ENCODE measurements at regions not wholly inside any gene's neighbourhood (a gene's known extent, or its start where the extent isn't known, plus 50 kb on each side); places are given as distances from the start of the nearest gene placed in this dataset.

GRCh38 chr9:91089405-91090129 lies 272.2 kb downstream of the AUH start:
- DNase-seq (ENCODE audit: low read depth in 3 of 3, low spot score in 2 of 3), result peak in 1 of 3 donors; percentile 17

DNA sequence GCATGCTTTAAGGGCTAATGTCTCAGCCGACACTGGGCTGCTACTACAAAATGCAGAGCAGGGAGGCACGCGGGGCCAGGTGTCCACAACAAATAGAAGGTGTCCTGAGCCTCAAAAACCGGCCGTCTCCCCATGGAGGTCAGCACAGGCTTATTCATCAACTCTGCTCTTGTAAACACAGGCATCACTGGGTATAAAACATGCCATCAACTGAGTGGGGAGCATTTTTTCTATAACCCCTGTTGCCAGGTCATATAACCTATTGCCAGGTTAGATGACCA lies 271.6 kb downstream of the AUH start:
- DNase-seq (ENCODE audit: low read depth in 3 of 3, low spot score in 2 of 3), result no peak

DNA sequence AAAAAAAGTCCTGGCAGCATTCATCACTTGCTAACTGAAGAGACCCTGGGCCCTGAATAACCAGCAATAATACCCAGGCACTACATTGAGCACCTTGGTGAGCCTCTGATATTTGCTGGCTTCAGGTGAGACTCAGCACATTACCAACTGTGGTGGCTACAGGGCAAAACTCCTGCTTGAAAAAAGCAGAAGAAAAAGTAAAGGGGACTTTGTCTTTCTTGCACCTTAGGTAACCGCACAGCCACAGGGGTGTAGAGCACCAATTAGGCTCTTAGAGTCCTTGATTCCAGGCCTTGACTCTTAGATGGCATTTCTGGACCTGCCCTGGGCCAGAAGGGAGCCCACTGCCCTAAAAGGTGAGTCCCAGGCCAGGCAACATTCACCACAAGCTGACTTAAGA lies 269.5 kb downstream of the AUH start:
- DNase-seq (ENCODE audit: low read depth in 3 of 3, low spot score in 2 of 3), result no peak

- no peak for DNase-seq (ENCODE audit: low read depth in 3 of 3, low spot score in 2 of 3)
These were observed 267.2 kb downstream of the AUH start for GRCh38 chr9:91094324-91095088.

- DNase-seq (ENCODE audit: low read depth in 3 of 3, low spot score in 2 of 3), result no peak
These were observed 263.4 kb downstream of the AUH start for GRCh38 chr9:91098203-91098850.

- DNase-seq (ENCODE audit: low read depth in 3 of 3, low spot score in 2 of 3), result no peak
These were observed 262.3 kb downstream of the AUH start for GRCh38 chr9:91099436-91099835.

DNA sequence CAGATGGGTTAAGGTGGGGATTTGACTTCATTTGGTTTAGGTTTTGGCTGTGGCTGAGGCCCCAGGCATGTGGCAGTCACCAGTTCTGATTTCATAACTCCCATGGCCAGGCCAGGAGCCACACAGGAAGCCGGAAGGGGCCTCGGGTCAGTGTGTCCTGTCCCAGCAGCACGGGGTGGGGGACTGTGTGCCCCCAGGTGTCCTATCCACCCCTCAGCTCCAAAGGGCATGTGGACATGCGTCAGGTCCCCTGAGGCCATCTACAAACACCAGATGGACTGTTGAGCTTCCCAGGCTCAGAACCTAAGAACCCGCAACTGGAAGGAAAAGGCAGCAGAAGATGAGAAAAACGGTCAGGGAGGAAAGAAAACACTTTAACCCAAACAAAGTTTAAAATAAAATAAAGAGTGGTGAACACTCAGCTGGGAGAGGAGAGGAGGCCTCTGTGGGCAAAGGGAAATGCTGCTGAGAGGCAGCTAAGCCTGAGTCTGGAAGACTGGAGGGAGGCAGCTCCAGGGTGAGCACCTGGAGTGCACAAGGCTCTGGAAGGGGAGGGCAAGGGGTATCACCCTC lies 260.8 kb downstream of the AUH start:
- no peak for DNase-seq (ENCODE audit: low read depth in 3 of 3, low spot score in 2 of 3)

GRCh38 chr9:91101611-91102168 lies 260.0 kb downstream of the AUH start:
- DNase-seq (ENCODE audit: low read depth in 3 of 3, low spot score in 2 of 3), result no peak

DNA sequence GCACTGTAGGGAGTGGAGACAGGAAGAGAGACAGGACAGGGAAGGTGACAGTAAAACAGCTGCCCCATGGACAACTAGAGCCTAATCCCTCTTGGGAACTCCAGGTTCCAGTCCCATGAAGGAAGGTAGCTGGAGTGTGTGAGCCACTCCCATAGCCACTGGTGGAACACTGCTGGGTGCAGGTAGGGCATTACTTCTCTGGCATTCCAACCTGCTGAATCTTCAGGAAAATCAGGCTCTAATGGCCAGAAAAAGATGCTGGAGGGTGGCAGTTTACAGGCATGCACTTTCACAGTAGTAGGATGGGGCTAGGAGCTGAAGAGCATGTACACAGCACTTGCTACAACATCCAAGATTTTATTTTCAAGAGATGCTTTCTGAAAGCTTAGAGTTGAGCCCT lies 259.4 kb downstream of the AUH start:
- no peak for DNase-seq (ENCODE audit: low read depth in 3 of 3, low spot score in 2 of 3)

- DNase-seq (ENCODE audit: low read depth in 3 of 3, low spot score in 2 of 3), result no peak
These were observed 257.8 kb downstream of the AUH start for GRCh38 chr9:91103931-91104330.

GRCh38 chr9:91106415-91107081 lies 255.2 kb downstream of the AUH start:
- no peak for DNase-seq (ENCODE audit: low read depth in 3 of 3, low spot score in 2 of 3)

- DNase-seq (ENCODE audit: low read depth in 3 of 3, low spot score in 2 of 3), result no peak
These were observed 250.5 kb downstream of the AUH start for GRCh38 chr9:91111226-91111625.

DNA sequence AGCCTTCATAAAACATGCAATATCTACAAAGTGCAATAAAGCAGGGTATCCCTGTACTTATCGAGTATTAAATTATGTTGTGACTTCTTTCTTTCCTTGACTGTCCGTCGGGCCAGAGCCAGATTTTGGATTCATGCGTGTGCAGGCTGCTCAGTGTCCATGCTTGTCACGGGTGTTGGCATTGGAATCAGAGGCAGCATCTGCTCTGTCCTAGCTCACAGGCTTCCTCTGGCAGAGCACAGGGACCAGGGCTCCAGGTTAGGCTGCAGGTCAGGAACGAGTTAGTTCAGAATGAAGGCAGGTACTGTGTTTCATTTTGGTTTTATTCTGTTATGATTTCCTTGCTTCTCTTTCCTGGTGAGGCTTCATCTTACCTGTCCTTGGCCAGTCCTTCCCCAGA lies 249.8 kb downstream of the AUH start:
- DNase-seq (ENCODE audit: low read depth in 3 of 3, low spot score in 2 of 3), result no peak

DNA sequence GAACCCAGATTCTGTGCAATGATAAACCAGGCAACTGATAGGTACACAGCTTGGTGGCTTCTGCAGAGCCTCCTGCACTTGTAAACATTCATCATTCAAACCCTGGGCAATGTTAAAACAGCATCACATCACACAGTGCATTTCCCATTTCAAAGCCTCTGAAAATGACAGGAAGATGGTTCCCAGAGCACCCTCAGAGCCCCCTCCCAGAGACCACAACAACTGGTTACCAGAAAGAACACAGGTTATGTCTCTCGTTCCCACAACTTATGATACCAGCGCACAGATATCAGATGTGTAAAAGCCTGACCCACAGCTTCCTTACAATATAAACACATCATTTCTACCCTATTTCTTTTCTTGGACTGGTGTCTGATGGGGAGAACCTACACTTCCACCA lies 248.7 kb downstream of the AUH start:
- no peak for DNase-seq (ENCODE audit: low read depth in 3 of 3, low spot score in 2 of 3)

- DNase-seq (ENCODE audit: low read depth in 3 of 3, low spot score in 2 of 3), result no peak
These were observed 247.3 kb downstream of the AUH start for GRCh38 chr9:91114450-91114849.

GRCh38 chr9:91116211-91116610 lies 245.5 kb downstream of the AUH start:
- no peak for DNase-seq (ENCODE audit: low read depth in 3 of 3, low spot score in 2 of 3)

GRCh38 chr9:91116711-91117110 lies 245.0 kb downstream of the AUH start:
- DNase-seq (ENCODE audit: low read depth in 3 of 3, low spot score in 2 of 3), result no peak

DNA sequence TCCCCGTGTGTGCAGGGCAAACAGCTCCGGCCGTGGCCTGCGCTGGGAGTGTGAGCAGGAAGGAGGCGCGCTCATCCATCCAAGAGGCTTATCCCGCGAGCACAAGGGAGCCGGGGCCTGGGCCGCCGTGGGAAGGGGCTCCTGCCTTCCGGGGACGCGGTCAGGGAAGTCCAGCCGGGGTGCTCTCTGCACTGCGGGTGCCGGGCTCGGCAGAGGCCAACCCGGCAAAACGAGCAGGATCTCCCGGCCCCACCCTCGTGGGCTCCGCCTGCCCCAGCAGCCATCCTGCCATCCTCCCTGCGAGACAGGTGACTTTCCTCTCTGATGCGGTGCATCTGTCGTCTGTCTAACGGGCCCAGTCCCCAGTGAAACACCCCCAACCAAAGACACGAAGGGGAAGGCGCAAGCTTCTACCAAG lies 244.2 kb downstream of the AUH start:
- no peak for DNase-seq (ENCODE audit: low read depth in 3 of 3, low spot score in 2 of 3)

- DNase-seq (ENCODE audit: low read depth in 3 of 3, low spot score in 2 of 3), result peak; percentile 29 to 72 (median 65)
These were observed 243.6 kb downstream of the AUH start for GRCh38 chr9:91117959-91118703.

GRCh38 chr9:91118704-91119025 lies 243.1 kb downstream of the AUH start:
- DNase-seq (ENCODE audit: low read depth in 3 of 3, low spot score in 2 of 3), result no peak
